ENCODE measurements at regions not wholly inside any gene's neighbourhood (a gene's known extent, or its start where the extent isn't known, plus 50 kb on each side); places are given as distances from the start of the nearest gene placed in this dataset.

DNA sequence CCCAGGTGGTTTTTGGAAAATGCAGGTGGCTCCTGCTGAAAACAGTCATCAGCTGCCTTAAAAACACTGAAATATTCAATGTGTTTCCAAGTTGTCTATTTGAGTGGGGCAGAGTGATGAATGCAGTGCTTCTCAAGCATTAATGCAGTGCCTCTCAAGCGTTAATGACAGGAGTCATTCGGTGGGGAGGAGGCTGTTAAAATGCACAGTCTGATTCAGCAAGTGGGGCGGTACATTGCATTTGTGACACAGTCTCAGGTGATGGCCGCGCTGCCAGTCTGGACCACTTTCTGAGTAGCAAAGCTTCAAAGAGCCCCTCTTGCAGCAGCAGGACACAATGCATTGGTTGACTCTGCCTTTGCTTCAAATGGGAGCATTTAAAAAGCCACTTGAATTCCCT, 231.4 kb upstream of the RGPD4 start:
- Histone ChIP-seq H3K27ac (ENCODE audit: low read length) (no peak overlapping the region), H3K9ac (ENCODE audit: low read depth, low read length) (no peak overlapping the region), H4K20me1 (ENCODE audit: insufficient read depth, low read length) (no peaks in the 10 kb centered on the region), H3K4me3 (ENCODE audit: low read depth in 1 of 2, low read length in 2 of 2) (no peak overlapping the region), H3K79me2 (ENCODE audit: insufficient read depth, low read length) (no peaks in the 10 kb centered on the region), H3K9me3 (ENCODE audit: insufficient read depth, low read length, severe bottlenecking) (no peaks in the 10 kb centered on the region), H3K4me2 (ENCODE audit: insufficient read depth, low read length) (no peak overlapping the region), H3K4me1 (ENCODE audit: insufficient read depth, low read length) (no peaks in the 10 kb centered on the region), H2AFZ (ENCODE audit: low read depth, low read length) (no peak overlapping the region), H3K27me3 (ENCODE audit: insufficient read depth, low read length, poor library complexity) (no peaks in the 10 kb centered on the region), H3K36me3 (ENCODE audit: insufficient read depth, low read length) (no peaks in the 10 kb centered on the region)
- ATAC-seq (ENCODE audit: insufficient read depth, low read depth): no peak
- TF ChIP-seq, protein P1, sequence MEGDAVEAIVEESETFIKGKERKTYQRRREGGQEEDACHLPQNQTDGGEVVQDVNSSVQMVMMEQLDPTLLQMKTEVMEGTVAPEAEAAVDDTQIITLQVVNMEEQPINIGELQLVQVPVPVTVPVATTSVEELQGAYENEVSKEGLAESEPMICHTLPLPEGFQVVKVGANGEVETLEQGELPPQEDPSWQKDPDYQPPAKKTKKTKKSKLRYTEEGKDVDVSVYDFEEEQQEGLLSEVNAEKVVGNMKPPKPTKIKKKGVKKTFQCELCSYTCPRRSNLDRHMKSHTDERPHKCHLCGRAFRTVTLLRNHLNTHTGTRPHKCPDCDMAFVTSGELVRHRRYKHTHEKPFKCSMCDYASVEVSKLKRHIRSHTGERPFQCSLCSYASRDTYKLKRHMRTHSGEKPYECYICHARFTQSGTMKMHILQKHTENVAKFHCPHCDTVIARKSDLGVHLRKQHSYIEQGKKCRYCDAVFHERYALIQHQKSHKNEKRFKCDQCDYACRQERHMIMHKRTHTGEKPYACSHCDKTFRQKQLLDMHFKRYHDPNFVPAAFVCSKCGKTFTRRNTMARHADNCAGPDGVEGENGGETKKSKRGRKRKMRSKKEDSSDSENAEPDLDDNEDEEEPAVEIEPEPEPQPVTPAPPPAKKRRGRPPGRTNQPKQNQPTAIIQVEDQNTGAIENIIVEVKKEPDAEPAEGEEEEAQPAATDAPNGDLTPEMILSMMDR (IDR thresholded peaks at IDR 0.05; ENCODE audit: borderline replicate concordance, extremely low read depth, low read length, poor library complexity, severe bottlenecking): no peak
- TF ChIP-seq EZH2 (IDR thresholded peaks at IDR 0.05; ENCODE audit: borderline replicate concordance, low read depth, low read length, severe bottlenecking): no peak
- DNase-seq: no peak

- no peaks in the 10 kb centered on the region for H4K20me1 ChIP-seq (ENCODE audit: insufficient read depth, low read length)
- ATAC-seq (ENCODE audit: insufficient read depth, low read depth): no peak
- DNase-seq: no peak
- no peak for TF ChIP-seq EZH2 (IDR thresholded peaks at IDR 0.05; ENCODE audit: borderline replicate concordance, low read depth, low read length, severe bottlenecking)
- TF ChIP-seq, protein P1 (IDR thresholded peaks at IDR 0.05; ENCODE audit: borderline replicate concordance, extremely low read depth, low read length, poor library complexity, severe bottlenecking): no peak
- H3K9me3 ChIP-seq (ENCODE audit: insufficient read depth, low read length, severe bottlenecking): no peaks in the 10 kb centered on the region
- H2AFZ ChIP-seq (ENCODE audit: low read depth, low read length): no peak overlapping the region
- H3K27ac ChIP-seq (ENCODE audit: low read length): no peak overlapping the region
- H3K9ac ChIP-seq (ENCODE audit: low read depth, low read length): no peak overlapping the region
- no peaks in the 10 kb centered on the region for H3K4me1 ChIP-seq (ENCODE audit: insufficient read depth, low read length)
- H3K4me2 ChIP-seq (ENCODE audit: insufficient read depth, low read length): no peak overlapping the region
- H3K36me3 ChIP-seq (ENCODE audit: insufficient read depth, low read length): no peaks in the 10 kb centered on the region
- H3K79me2 ChIP-seq (ENCODE audit: insufficient read depth, low read length): no peaks in the 10 kb centered on the region
- no peak overlapping the region for H3K4me3 ChIP-seq (ENCODE audit: low read depth in 1 of 2, low read length in 2 of 2)
- H3K27me3 ChIP-seq (ENCODE audit: insufficient read depth, low read length, poor library complexity): no peaks in the 10 kb centered on the region
Measured at GRCh38 chr2:107595749-107596148, 230.9 kb upstream of the RGPD4 start.

DNA sequence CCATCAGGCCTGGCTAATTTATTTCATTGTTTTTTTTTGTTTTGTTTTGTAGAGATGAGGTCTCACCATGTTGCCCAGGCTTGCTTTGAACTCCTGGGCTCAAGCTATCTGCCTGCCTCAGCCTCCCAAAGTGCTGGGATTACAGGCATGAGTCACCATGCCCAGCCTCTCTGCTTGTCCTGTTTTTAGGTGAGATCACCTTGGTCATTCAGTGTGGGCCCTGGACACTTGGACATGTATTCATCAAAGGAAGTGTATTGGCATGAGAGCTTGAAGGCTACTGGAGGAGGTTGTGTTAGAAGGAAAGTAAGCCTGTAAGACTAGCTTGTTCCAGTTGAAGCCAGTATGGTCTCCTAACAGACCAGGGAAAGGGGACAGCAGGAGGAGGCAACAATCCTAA, 229.2 kb upstream of the RGPD4 start:
- no peak for DNase-seq
- Histone ChIP-seq H3K9ac (ENCODE audit: low read depth, low read length) (no peak overlapping the region), H3K27me3 (ENCODE audit: insufficient read depth, low read length, poor library complexity) (no peaks in the 10 kb centered on the region), H4K20me1 (ENCODE audit: insufficient read depth, low read length) (no peaks in the 10 kb centered on the region), H3K4me1 (ENCODE audit: insufficient read depth, low read length) (no peaks in the 10 kb centered on the region), H3K36me3 (ENCODE audit: insufficient read depth, low read length) (no peaks in the 10 kb centered on the region), H3K4me3 (ENCODE audit: low read depth in 1 of 2, low read length in 2 of 2) (no peak overlapping the region), H2AFZ (ENCODE audit: low read depth, low read length) (no peak overlapping the region), H3K4me2 (ENCODE audit: insufficient read depth, low read length) (no peak overlapping the region), H3K79me2 (ENCODE audit: insufficient read depth, low read length) (no peaks in the 10 kb centered on the region), H3K9me3 (ENCODE audit: insufficient read depth, low read length, severe bottlenecking) (no peaks in the 10 kb centered on the region), H3K27ac (ENCODE audit: low read length) (no peak overlapping the region)
- ATAC-seq (ENCODE audit: insufficient read depth, low read depth): no peak
- no peak for TF ChIP-seq EZH2 (IDR thresholded peaks at IDR 0.05; ENCODE audit: borderline replicate concordance, low read depth, low read length, severe bottlenecking)
- TF ChIP-seq, protein P1 (IDR thresholded peaks at IDR 0.05; ENCODE audit: borderline replicate concordance, extremely low read depth, low read length, poor library complexity, severe bottlenecking): no peak

DNA sequence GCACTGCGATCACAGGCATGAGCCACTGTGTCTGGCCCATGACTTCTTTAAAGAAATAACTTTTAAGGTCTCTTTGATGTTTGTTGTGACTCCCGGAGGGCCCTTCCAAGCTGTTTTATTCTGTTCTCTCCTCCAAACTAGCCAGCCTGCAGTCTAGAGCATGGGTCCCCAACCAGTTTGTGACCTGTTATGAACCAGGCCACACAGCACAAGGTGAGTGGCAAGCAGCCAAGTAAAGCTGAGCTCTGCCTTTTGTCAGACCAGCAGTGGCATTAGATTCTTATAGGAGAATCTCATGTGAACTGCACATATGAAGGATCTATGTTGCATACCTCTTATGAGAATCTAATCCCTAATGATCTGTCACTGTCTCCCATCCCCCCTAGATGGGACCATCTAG, 223.9 kb upstream of the RGPD4 start:
- H2AFZ ChIP-seq (ENCODE audit: low read depth, low read length): no peak overlapping the region
- H3K4me2 ChIP-seq (ENCODE audit: insufficient read depth, low read length): no peak overlapping the region
- no peaks in the 10 kb centered on the region for H3K4me1 ChIP-seq (ENCODE audit: insufficient read depth, low read length)
- no peaks in the 10 kb centered on the region for H4K20me1 ChIP-seq (ENCODE audit: insufficient read depth, low read length)
- no peaks in the 10 kb centered on the region for H3K79me2 ChIP-seq (ENCODE audit: insufficient read depth, low read length)
- H3K27me3 ChIP-seq (ENCODE audit: insufficient read depth, low read length, poor library complexity): no peaks in the 10 kb centered on the region
- TF ChIP-seq, protein P1 (IDR thresholded peaks at IDR 0.05; ENCODE audit: borderline replicate concordance, extremely low read depth, low read length, poor library complexity, severe bottlenecking): no peak
- TF ChIP-seq EZH2 (IDR thresholded peaks at IDR 0.05; ENCODE audit: borderline replicate concordance, low read depth, low read length, severe bottlenecking): no peak
- no peak overlapping the region for H3K4me3 ChIP-seq (ENCODE audit: low read depth in 1 of 2, low read length in 2 of 2)
- ATAC-seq (ENCODE audit: insufficient read depth, low read depth): no peak
- H3K36me3 ChIP-seq (ENCODE audit: insufficient read depth, low read length): no peaks in the 10 kb centered on the region
- H3K27ac ChIP-seq (ENCODE audit: low read length): no peak overlapping the region
- no peak for DNase-seq
- H3K9ac ChIP-seq (ENCODE audit: low read depth, low read length): no peak overlapping the region
- no peaks in the 10 kb centered on the region for H3K9me3 ChIP-seq (ENCODE audit: insufficient read depth, low read length, severe bottlenecking)
